HG03139 (cell line): ENCODE measurements at regions not wholly inside any gene's neighbourhood (a gene's known extent, or its start where the extent isn't known, plus 50 kb on each side); places are given as distances from the start of the nearest gene placed in this dataset.
"Not testable (repeated sequence)": the region's sequence is repeated elsewhere in the genome, so short reads cannot be mapped to it uniquely, and the experiment has no call there.

Experiments
- ATAC-seq: cut with Tn5 transposase; IDR thresholded peaks from one replicate; pipeline ENCODE4 v1.9.1; 2021; ENCODE audit not compliant: unreplicated experiment

- no peak for ATAC-seq
Measured at GRCh38 chr1:73772941-73773340, 425.0 kb downstream of the LRRIQ3 start.

- ATAC-seq: no peak
Measured at GRCh38 chr1:73771396-73771795, 426.6 kb downstream of the LRRIQ3 start.

- no peak for ATAC-seq
Measured at GRCh38 chr1:73770109-73770905, 427.7 kb downstream of the LRRIQ3 start.

DNA sequence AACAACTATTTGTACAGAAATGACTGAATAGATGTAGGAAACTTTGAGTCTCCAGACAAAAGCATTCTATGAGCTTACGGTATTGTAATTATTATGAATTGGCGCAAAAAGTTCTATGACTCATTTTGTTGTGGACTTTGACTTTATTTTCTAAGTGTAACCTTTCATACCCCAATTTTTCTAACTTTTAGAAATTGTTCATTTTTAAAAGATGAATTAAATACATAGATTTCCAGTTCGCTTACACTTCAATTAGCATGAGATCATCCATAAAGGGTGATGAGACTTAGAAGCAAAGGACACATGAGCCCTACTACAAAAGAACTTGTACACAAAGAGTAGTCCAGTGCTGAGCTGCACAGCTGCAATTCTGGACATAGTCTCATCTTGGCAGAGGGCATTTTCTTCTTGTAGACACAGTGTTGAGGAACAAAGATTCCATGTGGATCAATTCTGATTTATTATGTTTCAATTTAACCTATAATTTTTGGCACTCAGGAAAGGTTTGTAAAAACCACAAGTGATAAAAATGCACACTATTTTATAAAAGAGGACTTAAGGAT lies 431.1 kb downstream of the LRRIQ3 start:
- no peak for ATAC-seq

- no peak for ATAC-seq
Measured at GRCh38 chr1:73765551-73766233, 432.3 kb downstream of the LRRIQ3 start.

- ATAC-seq: no peak
Measured at GRCh38 chr1:73761559-73761958, 436.4 kb downstream of the LRRIQ3 start.

DNA sequence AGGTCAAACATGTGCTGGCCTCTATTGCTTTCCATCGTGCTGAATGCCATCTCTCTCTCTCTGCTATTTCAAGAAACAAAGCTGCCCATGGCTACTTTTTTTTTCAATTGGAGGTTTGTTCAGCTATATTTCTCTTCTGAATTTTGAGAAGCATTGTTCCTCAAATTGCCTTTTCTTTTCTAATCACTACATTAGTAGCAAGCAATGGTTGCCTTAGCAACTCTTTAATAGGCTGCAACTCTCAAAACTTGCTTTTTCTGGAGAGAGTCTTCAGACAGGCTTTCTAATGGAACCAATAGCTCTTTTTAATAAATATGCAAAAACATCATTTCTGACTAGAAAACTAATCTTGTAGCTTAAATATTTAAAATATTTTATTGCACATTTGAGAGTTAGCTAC lies 439.0 kb downstream of the LRRIQ3 start:
- ATAC-seq: no peak

DNA sequence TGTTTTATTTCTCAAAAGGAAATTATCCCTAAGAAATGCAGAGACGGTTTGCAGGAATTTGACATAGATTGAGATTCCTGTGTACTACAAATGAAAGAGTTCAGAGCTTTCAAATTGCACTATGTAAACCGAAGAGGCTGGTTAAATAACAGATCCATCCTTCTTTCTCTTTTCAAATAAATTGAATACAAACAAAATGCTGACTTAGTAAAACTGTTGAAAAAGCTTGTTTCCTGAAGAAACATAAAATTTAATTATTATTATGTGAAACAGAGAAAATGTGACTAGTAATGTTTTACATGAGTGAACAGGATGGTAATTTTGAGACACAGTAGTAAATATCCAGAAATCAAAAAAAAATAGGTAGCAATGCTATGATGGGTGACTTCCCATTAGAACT lies 441.2 kb downstream of the LRRIQ3 start:
- ATAC-seq: no peak

- no peak for ATAC-seq
Measured at GRCh38 chr1:73755649-73756048, 442.3 kb downstream of the LRRIQ3 start.

DNA sequence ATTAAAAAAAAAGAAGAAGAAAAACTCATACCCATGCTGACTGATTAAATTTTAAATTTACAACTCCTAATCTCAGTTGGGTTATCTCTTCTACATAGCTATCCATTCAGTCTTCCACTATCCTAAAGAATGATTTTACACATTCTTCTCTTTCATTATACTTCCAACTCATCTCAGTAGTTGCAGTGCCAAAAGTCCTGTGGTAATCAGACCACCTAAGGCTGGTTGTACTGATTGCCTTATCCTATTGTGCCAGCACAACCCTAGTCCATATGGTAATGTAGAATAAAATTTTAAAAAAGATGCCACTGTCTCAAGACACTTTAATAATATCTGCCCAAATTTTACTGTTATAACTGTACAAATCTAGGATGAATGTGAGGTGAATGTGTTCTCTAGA lies 448.0 kb downstream of the LRRIQ3 start:
- no peak for ATAC-seq

DNA sequence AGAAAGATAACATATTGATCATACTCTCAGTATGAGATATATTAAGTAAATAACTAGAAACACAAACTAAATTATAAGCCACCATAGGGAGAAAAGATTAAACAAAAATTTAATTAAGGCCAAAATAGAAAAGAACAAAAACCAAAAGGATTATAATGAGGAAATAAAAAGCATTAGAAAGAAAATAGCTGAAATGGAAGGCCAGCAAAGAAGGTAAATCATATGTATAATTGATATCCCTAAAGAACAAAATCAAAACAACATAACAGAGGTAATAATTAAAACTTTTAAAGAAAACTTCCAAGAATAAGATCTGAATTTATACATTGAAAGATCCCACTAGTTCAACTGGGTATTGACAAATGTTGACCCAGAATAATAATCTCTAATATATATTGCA lies 453.0 kb downstream of the LRRIQ3 start:
- ATAC-seq: no peak

- ATAC-seq: no peak
Measured at GRCh38 chr1:73736125-73736524, 461.9 kb downstream of the LRRIQ3 start.

GRCh38 chr1:73727036-73727435 lies 470.9 kb downstream of the LRRIQ3 start:
- ATAC-seq: no peak

- no peak for ATAC-seq
Measured at GRCh38 chr1:73722055-73722454, 475.9 kb downstream of the LRRIQ3 start.

GRCh38 chr1:73717976-73718375 lies 480.0 kb downstream of the LRRIQ3 start:
- ATAC-seq: no peak

- no peak for ATAC-seq
Measured at GRCh38 chr1:73711089-73711488, 486.9 kb downstream of the LRRIQ3 start.

- ATAC-seq: no peak
Measured at GRCh38 chr1:73701826-73702225, 496.1 kb downstream of the LRRIQ3 start.

GRCh38 chr1:73676186-73676585 lies 521.8 kb downstream of the LRRIQ3 start:
- no peak for ATAC-seq

GRCh38 chr1:73674945-73675561 lies 522.9 kb downstream of the LRRIQ3 start:
- ATAC-seq: no peak

DNA sequence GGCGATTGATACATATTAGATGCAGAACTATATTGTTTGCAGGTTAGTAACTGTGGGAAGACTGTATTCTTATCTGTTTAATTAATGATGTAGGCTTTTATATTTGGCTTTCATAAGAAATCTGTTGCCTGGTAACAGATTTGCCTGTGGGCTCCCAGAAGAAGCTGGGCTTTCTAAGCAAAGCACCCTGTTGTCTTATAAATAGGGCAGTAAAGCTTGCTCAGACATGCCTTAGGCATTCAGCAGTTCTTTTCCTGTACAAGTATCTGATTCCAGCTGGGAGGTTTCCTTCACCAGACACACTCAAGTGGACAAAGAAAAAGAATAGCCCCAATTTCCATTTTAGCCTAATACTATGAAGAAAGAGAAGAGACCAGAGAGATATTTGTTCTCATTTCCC lies 524.0 kb downstream of the LRRIQ3 start:
- no peak for ATAC-seq

DNA sequence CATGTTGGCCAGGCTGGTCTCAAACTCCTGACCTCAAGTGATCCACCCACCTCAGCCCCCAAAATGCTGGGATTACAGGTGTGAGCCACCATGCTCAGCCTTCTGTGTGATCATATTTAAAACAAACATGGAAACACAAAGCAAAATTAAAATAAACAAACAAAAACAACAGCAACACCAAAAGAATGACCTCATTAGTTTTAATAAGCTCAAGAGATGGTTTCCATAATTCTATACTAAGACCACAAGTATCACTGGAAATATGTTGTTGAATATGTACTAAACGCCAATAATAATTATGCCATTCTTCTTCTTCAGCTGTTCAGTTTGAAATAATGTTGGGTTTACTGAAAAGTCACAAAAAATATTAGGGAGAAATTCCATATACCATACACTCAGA lies 526.4 kb downstream of the LRRIQ3 start:
- ATAC-seq: no peak

GRCh38 chr1:73667959-73668358 lies 530.0 kb downstream of the LRRIQ3 start:
- ATAC-seq: not testable (repeated sequence)
